ENCODE measurements at regions not wholly inside any gene's neighbourhood (a gene's known extent, or its start where the extent isn't known, plus 50 kb on each side); places are given as distances from the start of the nearest gene placed in this dataset.
"Not testable (repeated sequence)": the region's sequence is repeated elsewhere in the genome, so short reads cannot be mapped to it uniquely, and the experiment has no call there.

- no peak for DNase-seq
These were observed 93.2 kb upstream of the ZNF438 start for GRCh38 chr10:31124852-31125251.

GRCh38 chr10:31125789-31126188, 94.1 kb upstream of the ZNF438 start:
- DNase-seq = no peak

- no peak for DNase-seq
These were observed 94.9 kb upstream of the ZNF438 start for GRCh38 chr10:31126593-31126992.

- no peak for DNase-seq
These were observed 96.9 kb upstream of the ZNF438 start for GRCh38 chr10:31128536-31128935.

GRCh38 chr10:31129271-31129670, 97.6 kb upstream of the ZNF438 start:
- DNase-seq = peak; percentile 73

GRCh38 chr10:31129880-31130405, 98.3 kb upstream of the ZNF438 start:
- no peak for DNase-seq

- no peak for DNase-seq
These were observed 98.7 kb upstream of the ZNF438 start for GRCh38 chr10:31130406-31130805.

- DNase-seq = no peak
These were observed 99.6 kb upstream of the ZNF438 start for GRCh38 chr10:31131251-31131650.

- DNase-seq = no peak
These were observed 101.1 kb upstream of the ZNF438 start for GRCh38 chr10:31132681-31133244.

GRCh38 chr10:31133251-31133791, 101.7 kb upstream of the ZNF438 start:
- no peak for DNase-seq

GRCh38 chr10:31133792-31134310, 102.2 kb upstream of the ZNF438 start:
- DNase-seq = peak; percentile 93

GRCh38 chr10:31134311-31134952, 102.8 kb upstream of the ZNF438 start:
- DNase-seq = no peak

GRCh38 chr10:31135171-31135570, 103.5 kb upstream of the ZNF438 start:
- DNase-seq = no peak

GRCh38 chr10:31135791-31136190, 104.1 kb upstream of the ZNF438 start:
- not testable (repeated sequence) for DNase-seq

- DNase-seq = no peak
These were observed 104.7 kb upstream of the ZNF438 start for GRCh38 chr10:31136386-31136785.

- DNase-seq = no peak
These were observed 105.5 kb upstream of the ZNF438 start for GRCh38 chr10:31136930-31137885.

- DNase-seq = no peak
These were observed 106.4 kb upstream of the ZNF438 start for GRCh38 chr10:31138026-31138553.

GRCh38 chr10:31139497-31139896, 107.8 kb upstream of the ZNF438 start:
- no peak for DNase-seq

- DNase-seq = no peak
These were observed 109.1 kb upstream of the ZNF438 start for GRCh38 chr10:31140716-31141115.

GRCh38 chr10:31142026-31142425, 110.4 kb upstream of the ZNF438 start:
- no peak for DNase-seq

GRCh38 chr10:31143331-31143935, 111.8 kb upstream of the ZNF438 start:
- no peak for DNase-seq

- peak; percentile 47 for DNase-seq
These were observed 114.3 kb upstream of the ZNF438 start for GRCh38 chr10:31145986-31146385.

Data from hindlimb muscle (tissue), 1 donor.